Upper lobe of right lung (tissue), 1 donor: ENCODE measurements at regions not wholly inside any gene's neighbourhood (a gene's known extent, or its start where the extent isn't known, plus 50 kb on each side); places are given as distances from the start of the nearest gene placed in this dataset.
A peak's percentile ranks its signal among the peaks of the same experiment; 100 is the strongest.

Source experiments
- ATAC-seq: fragments of 200-7000 bp; cut with Tn5 transposase; one replicate; pipeline ENCODE4 v1.9.1; 2020; ENCODE audit warnings: mild to moderate bottlenecking, moderate library complexity
- DNase-seq: peaks from one replicate; pipeline ENCODE4 v3.0.0-alpha.2; 2020
- H3K27ac ChIP-seq: fragments of 200-600 bp; one replicate; pipeline ENCODE4 v1.8.0; 2022
- H3K27me3 ChIP-seq: fragments of 200-600 bp; one replicate; pipeline ENCODE4 v1.8.0; 2022; ENCODE audit warnings: mild to moderate bottlenecking
- H3K36me3 ChIP-seq: fragments of 200-600 bp; one replicate; pipeline ENCODE4 v1.8.0; 2022
- H3K4me1 ChIP-seq: fragments of 200-600 bp; one replicate; pipeline ENCODE4 v1.8.0; 2022
- H3K4me3 ChIP-seq: fragments of 200-600 bp; one replicate; pipeline ENCODE4 v1.8.0; 2022; ENCODE audit warnings: mild to moderate bottlenecking
- H3K9me3 ChIP-seq: fragments of 200-600 bp; one replicate; pipeline ENCODE4 v1.8.0; 2022
- CTCF ChIP-seq: fragments of 200-600 bp; IDR thresholded peaks from one replicate; pipeline ENCODE4 v1.8.0; 2022; ENCODE audit warnings: antibody characterized with exemption
- intact Hi-C: fragments of 100-400 bp; cut with DNase I; formaldehyde crosslinking; loops from one replicate; pipeline ENCODE4 v1.11.0; 2022
- donor health status: DM: no; HTN: yes; CAD: no; lungs with severe emphysema.

- no peak for TF ChIP-seq CTCF
- no peaks in the 10 kb centered on the region for H3K36me3 ChIP-seq
- DNase-seq, result no peak
- H3K27ac ChIP-seq, result no peak overlapping the region
- H3K4me1 ChIP-seq, result no peaks in the 10 kb centered on the region
- intact Hi-C loops, result no loop called here
- H3K27me3 ChIP-seq, result no peaks in the 10 kb centered on the region
- ATAC-seq, result no peak
- H3K9me3 ChIP-seq, result no peaks in the 10 kb centered on the region
- H3K4me3 ChIP-seq, result no peak overlapping the region
Measured at GRCh38 chr1:213492161-213493041, 441.4 kb downstream of the RPS6KC1 start.

DNA sequence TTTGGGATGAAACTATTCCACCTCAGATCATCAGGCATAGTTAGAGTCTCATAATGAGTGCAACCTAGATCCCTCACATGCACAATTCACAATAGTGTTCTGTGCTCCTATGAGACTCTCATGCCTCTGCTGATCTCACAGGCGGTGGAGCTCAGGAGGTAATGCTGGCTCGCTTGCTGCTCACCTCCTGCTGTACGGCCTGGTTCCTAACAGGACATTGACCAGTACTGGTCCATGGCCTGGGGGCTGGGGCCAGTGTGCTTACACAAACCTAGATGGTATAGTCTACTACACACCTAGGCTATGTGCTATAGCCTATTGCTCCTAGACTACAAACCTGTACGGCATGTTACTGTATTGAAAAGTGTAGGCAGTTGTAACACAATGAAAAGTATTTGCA is 448.4 kb downstream of the RPS6KC1 start:
- no peak overlapping the region for H3K27ac ChIP-seq
- DNase-seq, result no peak
- no peak for ATAC-seq
- H3K4me3 ChIP-seq, result no peak overlapping the region
- H3K9me3 ChIP-seq, result peaks cover 7% of the 10 kb centered on the region
- TF ChIP-seq CTCF, result no peak
- H3K27me3 ChIP-seq, result no peaks in the 10 kb centered on the region
- no peaks in the 10 kb centered on the region for H3K4me1 ChIP-seq
- no peaks in the 10 kb centered on the region for H3K36me3 ChIP-seq
- intact Hi-C loops, result no loop called here

DNA sequence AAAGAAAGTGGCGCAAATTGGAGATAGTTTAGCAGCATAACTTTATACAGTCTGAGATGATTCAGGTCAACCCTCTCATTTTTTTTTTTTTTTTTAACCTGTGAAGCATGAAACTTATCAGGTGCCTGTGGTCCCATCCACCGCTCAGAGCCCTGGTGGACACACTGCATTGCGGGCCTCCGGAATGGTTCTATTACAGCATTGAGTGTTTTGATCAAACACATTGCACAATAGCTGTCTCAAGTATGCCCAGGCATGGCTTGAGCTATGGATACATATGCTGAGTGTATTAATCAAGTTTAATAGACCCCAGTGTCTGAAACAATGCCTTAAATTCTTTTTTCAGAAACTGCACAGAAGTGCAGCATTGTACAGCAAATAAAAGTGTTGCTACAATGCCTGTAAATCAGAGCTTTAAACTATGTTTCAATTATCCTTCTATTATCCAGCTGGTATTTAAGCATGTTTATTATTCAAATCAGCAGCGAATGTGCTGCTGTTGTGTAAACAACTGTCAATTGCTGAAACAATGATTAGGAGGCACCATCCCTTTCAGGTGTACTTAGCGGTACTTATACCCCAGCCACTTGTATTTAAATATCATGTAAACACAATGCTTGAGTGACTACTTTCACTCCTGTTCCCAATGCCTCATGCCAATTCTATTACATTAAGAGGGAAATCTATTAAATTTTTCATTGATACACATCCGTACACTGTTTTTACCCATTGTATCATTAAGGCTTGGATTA is 456.6 kb downstream of the RPS6KC1 start:
- DNase-seq (no peak), ATAC-seq (peak; percentile 83)
- H3K9me3 ChIP-seq, result peaks cover 8% of the 10 kb centered on the region
- TF ChIP-seq CTCF, result no peak
- intact Hi-C loops, result no loop called here
- H3K27me3 ChIP-seq, result no peaks in the 10 kb centered on the region
- H3K27ac ChIP-seq, result no peak overlapping the region
- no peaks in the 10 kb centered on the region for H3K4me1 ChIP-seq
- H3K4me3 ChIP-seq, result no peak overlapping the region
- no peaks in the 10 kb centered on the region for H3K36me3 ChIP-seq

DNA sequence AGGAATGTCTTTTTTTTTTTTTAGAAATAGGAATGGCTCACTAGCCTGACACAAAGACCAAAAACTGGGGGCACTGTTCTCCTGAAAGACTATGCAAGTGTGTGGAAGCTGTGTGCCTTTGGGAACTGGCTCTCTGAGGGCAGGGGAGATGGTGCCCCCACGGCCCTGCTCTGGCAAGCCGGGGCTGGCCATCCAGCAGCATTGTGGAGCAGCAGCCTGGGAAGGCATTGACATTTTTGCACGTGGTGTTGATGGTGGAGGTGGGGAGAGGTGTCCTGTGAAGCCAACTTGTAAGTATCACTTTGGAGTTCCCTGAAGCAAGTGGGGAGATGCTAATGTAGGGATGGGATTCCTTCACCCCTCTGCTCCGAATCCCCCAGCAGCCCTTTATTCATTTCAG is 460.1 kb downstream of the RPS6KC1 start:
- no peak for TF ChIP-seq CTCF
- no peak for ATAC-seq
- Histone ChIP-seq H3K4me1 (no peaks in the 10 kb centered on the region), H3K9me3 (no peaks in the 10 kb centered on the region), H3K27ac (no peak overlapping the region), H3K36me3 (no peaks in the 10 kb centered on the region), H3K27me3 (no peaks in the 10 kb centered on the region), H3K4me3 (no peak overlapping the region)
- intact Hi-C loops, result no loop called here
- DNase-seq, result no peak

DNA sequence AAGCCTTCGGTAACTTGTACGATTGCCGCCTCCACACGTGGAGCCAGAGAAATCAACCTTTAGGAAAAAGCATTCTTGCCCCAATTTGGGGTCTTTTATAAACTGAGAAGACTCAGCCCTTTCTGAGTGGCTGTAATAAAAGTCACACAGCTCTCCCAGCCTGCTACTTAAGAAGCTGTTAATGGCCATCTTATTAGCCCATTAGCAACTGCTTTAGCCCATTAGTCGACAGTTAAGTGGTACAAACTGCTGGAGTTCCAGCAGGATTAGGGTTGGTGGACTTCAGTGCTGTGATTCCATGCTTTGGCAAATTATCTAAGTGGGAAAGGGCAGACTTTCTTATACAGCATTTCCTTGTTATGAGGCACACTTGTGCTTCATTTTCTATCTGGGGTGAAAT is 461.3 kb downstream of the RPS6KC1 start:
- H3K36me3 ChIP-seq, result no peaks in the 10 kb centered on the region
- intact Hi-C loops, result no loop called here
- no peaks in the 10 kb centered on the region for H3K4me1 ChIP-seq
- ATAC-seq (no peak), DNase-seq (no peak)
- no peak overlapping the region for H3K27ac ChIP-seq
- no peak for TF ChIP-seq CTCF
- no peaks in the 10 kb centered on the region for H3K9me3 ChIP-seq
- no peaks in the 10 kb centered on the region for H3K27me3 ChIP-seq
- H3K4me3 ChIP-seq, result no peak overlapping the region
